Common myeloid progenitor, CD34-positive (primary cell): ENCODE measurements at regions not wholly inside any gene's neighbourhood (a gene's known extent, or its start where the extent isn't known, plus 50 kb on each side); places are given as distances from the start of the nearest gene placed in this dataset.

Source experiments
- CTCF ChIA-PET: fragments of 350-600 bp; sonication (Branson Sonifier 250); formaldehyde crosslinking; loops from one replicate; lab custom pipeline; 2021; ENCODE audit warnings: antibody characterized with exemption; lab: Charles Lee
- POLR2A ChIA-PET: fragments of 350-600 bp; sonication (Branson Sonifier 250); formaldehyde crosslinking; loops from one replicate; lab custom pipeline; 2021; ENCODE audit warnings: antibody characterized with exemption; lab: Charles Lee
- DNase-seq, 3 donors: peaks; one replicate each; pipeline versions ENCODE4 v3.0.0 to v3.0.0-alpha.2; 2013
- H3K27ac ChIP-seq, 2 experiments: 1 replicate in 1 of 2; 2 replicates in 1 of 2; pipeline ENCODE4 v1.7.0; 2013; ENCODE audit warnings: inconsistent platforms in 2 of 2, low read length in 2 of 2, mild to moderate bottlenecking in 2 of 2, low read depth in 1 of 2, moderate library complexity in 1 of 2; ENCODE audit not compliant: severe bottlenecking in 2 of 2, insufficient read depth in 1 of 2, poor library complexity in 1 of 2
- H3K27me3 ChIP-seq, 5 experiments: replicated peaks in 2 of 5; 1 replicate in 3 of 5; 2 replicates in 2 of 5; pipeline versions ENCODE4 v1.6.1 to v1.7.0; 2013; ENCODE audit warnings: low read length in 4 of 5, mild to moderate bottlenecking in 2 of 5, moderate library complexity in 2 of 5, inconsistent platforms in 1 of 5; ENCODE audit not compliant: insufficient read depth in 5 of 5, control insufficient read depth in 4 of 5
- H3K36me3 ChIP-seq, 4 experiments: 1 replicate in 2 of 4; 2 replicates in 2 of 4; pipeline versions ENCODE4 v1.6.1 to v1.7.0; 2013; ENCODE audit warnings: low read length in 3 of 4, control low read depth in 1 of 4, mild to moderate bottlenecking in 1 of 4; ENCODE audit not compliant: control insufficient read depth in 4 of 4, insufficient read depth in 4 of 4
- H3K4me1 ChIP-seq, 4 experiments: 1 replicate in 3 of 4; 2 replicates in 1 of 4; pipeline versions ENCODE4 v1.6.1 to v1.7.1; 2013; ENCODE audit warnings: low read length in 3 of 4, mild to moderate bottlenecking in 3 of 4, control low read depth in 1 of 4, inconsistent platforms in 1 of 4, moderate library complexity in 1 of 4; ENCODE audit not compliant: control insufficient read depth in 4 of 4, insufficient read depth in 4 of 4; ENCODE audit errors: control extremely low read depth in 1 of 4
- H3K4me3 ChIP-seq, 7 experiments: 1 replicate in 4 of 7; 2 replicates in 3 of 7; pipeline versions ENCODE4 v1.5.1 to v1.7.0; 2013; ENCODE audit warnings: mild to moderate bottlenecking in 7 of 7, low read length in 6 of 7, moderate library complexity in 6 of 7, inconsistent platforms in 2 of 7, low read depth in 2 of 7, control low read depth in 1 of 7; ENCODE audit not compliant: insufficient read depth in 4 of 7, control insufficient read depth in 1 of 7; ENCODE audit errors: extremely low read depth in 1 of 7
- H3K9me3 ChIP-seq, 5 experiments: 1 replicate in 4 of 5; 2 replicates in 1 of 5; pipeline versions ENCODE4 v1.6.1 to v1.7.1; 2013; ENCODE audit warnings: low read length in 4 of 5, mild to moderate bottlenecking in 2 of 5, inconsistent platforms in 1 of 5, low read depth in 1 of 5, moderate library complexity in 1 of 5; ENCODE audit not compliant: control insufficient read depth in 4 of 5, insufficient read depth in 2 of 5; ENCODE audit errors: control extremely low read depth in 1 of 5
- WGBS: methylation state at CpG from one replicate; pipeline ENCODE4 v1.1.5; 2013; ENCODE audit not compliant: insufficient coverage; 5-methylcytosine and 5-hydroxymethylcytosine counted together

DNA sequence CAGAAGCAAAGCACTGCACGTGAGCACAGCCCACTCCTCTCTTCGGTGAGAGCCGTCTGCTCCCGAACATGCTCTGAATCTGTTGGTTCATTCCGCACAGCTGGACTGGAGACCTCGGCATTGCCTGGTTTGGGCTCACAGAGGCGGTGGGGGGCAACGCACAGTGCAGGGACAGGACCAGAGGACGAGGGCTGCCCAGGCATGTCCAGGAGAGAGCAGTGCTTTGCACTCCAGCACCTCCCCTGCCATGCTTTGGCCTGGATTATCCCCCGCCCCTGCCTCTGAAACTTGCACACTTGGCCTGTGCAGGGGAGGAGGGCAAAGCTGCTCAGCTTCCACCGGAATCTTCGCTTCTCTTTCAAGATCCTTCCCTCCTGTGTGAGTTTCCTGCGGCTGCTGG, 536.5 kb downstream of the BRD1 start:
- Histone ChIP-seq H3K27ac (no peak overlapping the region), H3K4me3 (no peak overlapping the region), H3K27me3 (peaks cover 0 to 30% (median 4%) of the 10 kb centered on the region in 5 experiments), H3K36me3 (no peaks in the 10 kb centered on the region), H3K9me3 (peaks cover 0 to 18% (median 8%) of the 10 kb centered on the region in 5 experiments), H3K4me1 (no peaks in the 10 kb centered on the region)
- POLR2A ChIA-PET, result no interaction called here
- DNase-seq, result no peak
- WGBS, result 89% methylated on average over 11 of the region's 13 CpGs
- CTCF ChIA-PET, result no interaction called here

DNA sequence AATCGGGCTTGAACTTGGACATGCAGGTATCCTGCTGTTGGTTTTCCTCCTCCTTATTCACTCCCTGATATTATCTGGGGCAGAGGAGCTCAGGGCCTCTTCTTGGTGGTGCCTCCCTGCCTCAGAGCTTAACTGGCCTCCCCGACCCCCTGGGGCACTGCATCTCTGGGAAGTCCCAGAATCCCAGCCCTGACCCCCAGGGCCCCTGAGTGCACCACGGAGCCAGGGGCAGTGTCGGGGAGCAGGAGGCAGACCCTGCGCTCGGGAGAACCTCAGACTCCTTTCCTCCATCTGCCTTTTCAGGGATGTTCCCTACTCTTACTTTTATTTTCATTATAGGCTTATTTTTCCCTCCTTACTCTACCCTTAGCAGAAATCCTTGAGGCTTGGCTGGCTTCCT, 537.0 kb downstream of the BRD1 start:
- 86% methylated on average over 4 of the region's 6 CpGs for WGBS
- no peak for DNase-seq
- POLR2A ChIA-PET, result no interaction called here
- H3K27me3 ChIP-seq, result peaks cover 0 to 30% (median 4%) of the 10 kb centered on the region in 5 experiments
- CTCF ChIA-PET, result interaction anchor here (1.3 kb wide), 1 partner anchor 15 kb away, joined by 3 read pairs; no protein-coding TSS in a partner anchor
- no peak overlapping the region for H3K4me3 ChIP-seq
- no peaks in the 10 kb centered on the region for H3K4me1 ChIP-seq
- no peaks in the 10 kb centered on the region for H3K36me3 ChIP-seq
- H3K9me3 ChIP-seq, result peaks cover 0 to 18% (median 8%) of the 10 kb centered on the region in 5 experiments
- no peak overlapping the region for H3K27ac ChIP-seq

DNA sequence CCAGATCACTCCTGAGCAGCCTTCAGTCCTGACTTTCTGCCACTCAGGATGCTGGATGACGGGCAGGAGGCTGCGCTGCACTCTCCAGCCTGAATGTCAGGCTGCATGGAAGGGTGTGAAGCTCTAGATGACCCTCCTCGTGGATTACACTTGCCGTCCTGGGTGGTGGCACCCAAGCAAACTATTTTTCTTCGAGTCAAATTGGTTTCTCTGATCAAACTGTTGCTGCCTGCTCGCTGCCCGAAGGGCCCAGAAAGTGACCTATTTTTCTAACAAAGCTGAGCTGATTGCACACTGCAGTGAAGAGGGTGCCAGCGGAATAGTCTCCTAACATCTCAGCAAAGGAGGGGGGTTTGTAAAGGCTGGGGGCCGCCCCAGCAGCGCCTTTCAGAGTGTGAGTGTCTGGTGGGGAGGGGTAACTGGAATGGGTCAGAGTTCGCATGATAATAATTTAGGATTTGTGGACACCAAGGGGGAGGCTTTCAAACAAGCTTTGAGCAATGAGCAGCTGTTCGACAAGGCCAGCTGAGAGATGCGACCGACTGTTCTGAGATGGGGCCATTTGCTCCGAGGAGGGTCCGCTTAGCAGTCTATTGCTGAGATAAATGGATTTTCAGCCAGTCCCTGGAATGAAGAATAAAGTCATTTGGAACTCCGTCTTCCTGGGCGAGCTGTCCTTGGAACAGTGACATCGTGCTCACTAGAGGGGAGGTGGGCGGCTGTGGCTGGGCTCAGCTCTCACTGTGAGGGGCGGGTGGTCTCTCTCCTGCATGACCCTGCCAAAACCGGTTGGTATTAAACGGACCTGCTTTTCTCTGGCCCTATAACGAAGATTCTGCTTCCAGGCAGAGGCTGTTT, 537.6 kb downstream of the BRD1 start:
- WGBS, result 82% methylated on average over 23 of the region's 24 CpGs
- CTCF ChIA-PET, result interaction anchor here (1.3 kb wide), 1 partner anchor 15 kb away, joined by 3 read pairs; no protein-coding TSS in a partner anchor

DNA sequence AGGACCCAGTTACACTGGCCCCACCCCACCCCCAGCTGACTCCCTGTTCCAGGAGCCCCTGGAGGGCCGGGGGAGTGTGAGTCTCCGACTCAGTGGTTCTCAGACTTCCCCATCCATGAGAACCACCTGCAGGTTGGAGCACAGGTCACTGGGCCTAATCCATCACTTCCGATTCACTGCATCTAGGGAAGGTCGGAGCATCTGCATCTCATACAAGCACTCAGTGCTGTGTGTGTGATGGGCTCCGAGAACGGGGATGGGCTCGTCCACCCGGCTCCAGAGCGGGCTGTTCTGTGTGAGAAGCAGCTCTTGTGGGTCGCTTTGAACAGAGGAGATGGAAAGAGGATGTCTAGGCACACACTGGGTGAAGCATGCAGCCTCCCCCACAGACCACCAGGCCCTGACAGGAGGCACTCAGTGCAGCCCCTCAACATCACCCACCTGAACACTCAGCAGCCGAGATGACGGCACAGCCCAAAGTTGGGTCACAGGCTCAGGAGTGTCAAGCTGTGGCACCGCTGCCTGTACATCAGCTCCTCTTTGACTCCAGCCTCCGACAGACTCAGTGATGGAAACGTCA, 541.4 kb downstream of the BRD1 start:
- no peak overlapping the region for H3K27ac ChIP-seq
- H3K27me3 ChIP-seq, result peaks cover 0 to 42% (median 4%) of the 10 kb centered on the region in 5 experiments
- 92% methylated on average over 15 of the region's 15 CpGs for WGBS
- no peak for DNase-seq
- ChIA-PET POLR2A (no interaction called here), CTCF (no interaction called here)
- no peaks in the 10 kb centered on the region for H3K4me1 ChIP-seq
- no peaks in the 10 kb centered on the region for H3K36me3 ChIP-seq
- no peak overlapping the region for H3K4me3 ChIP-seq
- peaks cover 0 to 1% (median 0%) of the 10 kb centered on the region in 5 experiments for H3K9me3 ChIP-seq

More for the DNA sequence above, 537.6 kb downstream of the BRD1 start:
- H3K27ac ChIP-seq, result no peak overlapping the region
- no peaks in the 10 kb centered on the region for H3K4me1 ChIP-seq
- H3K27me3 ChIP-seq, result peaks cover 0 to 34% (median 4%) of the 10 kb centered on the region in 5 experiments
- POLR2A ChIA-PET, result no interaction called here
- peaks cover 0 to 18% (median 8%) of the 10 kb centered on the region in 5 experiments for H3K9me3 ChIP-seq
- DNase-seq, result no peak
- no peaks in the 10 kb centered on the region for H3K36me3 ChIP-seq
- no peak overlapping the region for H3K4me3 ChIP-seq

DNA sequence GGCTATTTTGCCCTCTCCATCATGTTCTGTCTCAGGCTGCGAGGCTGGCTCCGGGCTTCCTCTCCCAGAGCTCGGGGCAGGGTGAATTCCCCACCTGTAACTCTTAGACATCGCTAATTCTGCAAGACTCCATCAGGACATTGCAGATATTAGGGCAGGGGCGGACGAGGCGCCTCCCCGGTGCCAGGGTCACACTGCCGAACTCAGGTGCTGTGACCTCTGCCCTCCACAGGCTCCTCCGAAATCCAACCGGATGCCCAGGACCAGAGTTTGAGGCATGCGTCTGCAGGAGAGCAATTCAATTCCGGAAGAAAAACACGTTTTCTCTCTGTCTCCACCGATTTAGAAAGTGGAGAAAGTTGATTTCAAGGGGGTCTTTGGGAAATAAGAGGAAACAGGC, 542.7 kb downstream of the BRD1 start:
- H3K4me1 ChIP-seq, result no peaks in the 10 kb centered on the region
- H3K27ac ChIP-seq, result no peak overlapping the region
- no peaks in the 10 kb centered on the region for H3K36me3 ChIP-seq
- CTCF ChIA-PET, result no interaction called here
- H3K27me3 ChIP-seq, result peaks cover 0 to 30% (median 4%) of the 10 kb centered on the region in 5 experiments
- peaks cover 0 to 8% (median 0%) of the 10 kb centered on the region in 5 experiments for H3K9me3 ChIP-seq
- no peak overlapping the region for H3K4me3 ChIP-seq
- POLR2A ChIA-PET, result no interaction called here
- no peak for DNase-seq
- WGBS, result 92% methylated on average over 15 of the region's 15 CpGs

DNA sequence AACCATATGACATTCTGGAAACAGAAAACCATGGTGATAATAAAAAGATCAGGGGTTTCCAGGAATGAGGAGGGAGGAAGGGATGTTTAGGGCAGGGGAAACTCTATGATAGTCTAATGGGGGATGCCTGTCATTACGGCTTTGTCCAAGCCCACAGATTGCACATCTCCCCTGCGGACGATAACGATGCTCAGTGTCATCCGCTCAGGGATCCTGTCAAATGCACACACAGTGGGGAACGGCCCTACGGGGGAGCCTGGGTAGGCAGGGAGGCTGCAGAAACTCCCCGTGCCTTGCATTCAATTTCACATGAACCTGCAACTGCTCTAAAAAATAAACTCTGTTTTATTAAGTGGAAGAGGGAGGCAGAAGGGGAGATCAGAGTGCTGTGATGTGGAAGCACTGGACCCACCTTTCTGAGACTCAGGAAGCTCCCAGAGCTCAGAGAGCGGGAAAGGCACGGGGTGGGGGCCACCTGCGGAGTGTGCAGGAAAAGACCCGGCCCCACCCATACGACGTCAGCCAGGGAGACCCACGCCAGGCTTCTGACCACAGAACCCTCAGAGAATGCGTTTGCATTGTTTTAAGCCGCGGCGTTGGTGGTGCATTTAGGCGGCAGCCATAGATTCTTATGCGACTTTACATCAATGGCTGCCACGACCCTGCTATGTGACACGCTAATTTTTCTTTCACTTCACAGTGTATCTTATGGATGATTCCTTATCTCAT, 543.5 kb downstream of the BRD1 start:
- no peaks in the 10 kb centered on the region for H3K4me1 ChIP-seq
- CTCF ChIA-PET, result no interaction called here
- POLR2A ChIA-PET, result no interaction called here
- H3K36me3 ChIP-seq, result no peaks in the 10 kb centered on the region
- peaks cover 0 to 9% (median 0%) of the 10 kb centered on the region in 5 experiments for H3K9me3 ChIP-seq
- no peak for DNase-seq
- H3K27me3 ChIP-seq, result peaks cover 0 to 26% (median 4%) of the 10 kb centered on the region in 5 experiments
- WGBS, result 80% methylated on average over 19 of the region's 23 CpGs
- H3K4me3 ChIP-seq, result no peak overlapping the region
- H3K27ac ChIP-seq, result no peak overlapping the region
